HCT116 (cell line): ENCODE measurements at regions not wholly inside any gene's neighbourhood (a gene's known extent, or its start where the extent isn't known, plus 50 kb on each side); places are given as distances from the start of the nearest gene placed in this dataset.

ENCODE experiments used
- ATAC-seq: fragments of 200-7000 bp; cut with Tn5 transposase; 2 replicates; pipeline ENCODE4 v1.9.1; 2020; ENCODE audit warnings: mild to moderate bottlenecking, moderate library complexity
- BruUV-seq: library from RNA; stranded (reverse); fragments of 400-500 nt; replicated peaks from 2 replicates; lab custom pipeline; 2021; lab: Mats Ljungman, UMichigan
- CTCF ChIA-PET: fragments of 300-600 bp; sonication (Branson Sonifier 250); formaldehyde crosslinking; loops from one replicate; lab custom pipeline; 2021; ENCODE audit warnings: antibody characterized with exemption; lab: Charles Lee
- POLR2A ChIA-PET: fragments of 300-600, 350-600 bp; sonication (Branson Sonifier 250); formaldehyde crosslinking; loops from one replicate; lab custom pipeline; 2021; ENCODE audit warnings: antibody characterized with exemption; lab: Charles Lee
- RAD21 ChIA-PET, 2 experiments: fragments of 300-600 bp; sonication (Branson Sonifier 250); formaldehyde crosslinking; loops; one replicate each; lab custom pipeline; 2023; ENCODE audit warnings: low total read pairs in 2 of 2; ENCODE audit not compliant: uncharacterized antibody in 2 of 2, unreplicated experiment in 2 of 2, low non-redundant PET in 1 of 2; lab: Charles Lee
- DNase-seq: peaks from one replicate; pipeline ENCODE4 v3.0.0-alpha.2; 2010; ENCODE audit warnings: low read depth, low spot score
- H2AFZ ChIP-seq: fragments of 200-600 bp; shearing (Covaris generic), sonication (generic); 2 replicates; pipeline ENCODE4 v1.6.1; 2017; ENCODE audit warnings: low read depth, mixed run types, mixed read lengths, antibody characterized with exemption, low read length; ENCODE audit not compliant: poor library complexity, severe bottlenecking
- H3K27ac ChIP-seq: 2 replicates; pipeline ENCODE4 v1.5.1; 2012; ENCODE audit warnings: low read depth, low read length
- H3K27me3 ChIP-seq: fragments of 200-600 bp; sonication (generic); 2 replicates; pipeline ENCODE4 v1.6.1; 2016; ENCODE audit warnings: mixed run types, low read length, mixed read lengths; ENCODE audit not compliant: insufficient read depth
- H3K36me3 ChIP-seq, 2 experiments: fragments of 200-500 bp in 1 of 2; fragments of 200-600 bp in 1 of 2; sonication (Bioruptor generic) in 1 of 2; sonication (generic) in 1 of 2; 2 replicates each; pipeline versions ENCODE4 v1.5.1 to v1.6.1; 2014 to 2016; ENCODE audit warnings: low read length in 2 of 2, inconsistent platforms in 1 of 2, mixed read lengths in 1 of 2, mixed run types in 1 of 2; ENCODE audit not compliant: insufficient read depth in 2 of 2, control insufficient read depth in 1 of 2
- H3K4me1 ChIP-seq, 2 experiments: fragments of 200-600 bp in 1 of 2; sonication (generic) in 1 of 2; 2 replicates each; pipeline versions ENCODE4 v1.5.1 to v1.6.1; 2012 to 2017; ENCODE audit warnings: low read length in 2 of 2, inconsistent platforms in 1 of 2, mild to moderate bottlenecking in 1 of 2, mixed read lengths in 1 of 2, mixed run types in 1 of 2, moderate library complexity in 1 of 2; ENCODE audit not compliant: insufficient read depth in 2 of 2, control insufficient read depth in 1 of 2
- H3K4me2 ChIP-seq: fragments of 200-600 bp; sonication (generic); 2 replicates; pipeline ENCODE4 v1.6.1; 2017; ENCODE audit warnings: mixed run types, low read length, mixed read lengths
- H3K4me3 ChIP-seq, 2 experiments: fragments of 200-600 bp in 1 of 2; sonication (generic) in 1 of 2; replicated peaks in 1 of 2; 2 replicates each; pipeline ENCODE4 v1.5.1; 2011 to 2016; ENCODE audit warnings: low read length in 2 of 2, control low read depth in 1 of 2, low read depth in 1 of 2, mild to moderate bottlenecking in 1 of 2, mixed read lengths in 1 of 2, mixed run types in 1 of 2
- H3K79me2 ChIP-seq: fragments of 200-600 bp; sonication (generic); 2 replicates; pipeline ENCODE4 v1.6.1; 2017; ENCODE audit warnings: mild to moderate bottlenecking, mixed run types, low read length, moderate library complexity, mixed read lengths; ENCODE audit not compliant: insufficient read depth
- H3K9ac ChIP-seq: fragments of 200-600 bp; sonication (generic); 2 replicates; pipeline ENCODE4 v1.6.1; 2016; ENCODE audit warnings: low read length, mixed read lengths
- H3K9me2 ChIP-seq: fragments of 200-600 bp; sonication (generic), shearing (Covaris generic); 2 replicates; pipeline ENCODE4 v1.6.1; 2017; ENCODE audit warnings: mixed run types, mild to moderate bottlenecking, moderate library complexity; ENCODE audit not compliant: insufficient read depth
- H3K9me3 ChIP-seq, 2 experiments: fragments of 200-500 bp in 1 of 2; fragments of 200-600 bp in 1 of 2; sonication (Bioruptor generic) in 1 of 2; sonication (generic) in 1 of 2; 2 replicates each; pipeline ENCODE4 v1.6.1; 2014 to 2017; ENCODE audit warnings: low read length in 2 of 2, mixed read lengths in 2 of 2, inconsistent platforms in 1 of 2, low read depth in 1 of 2, mild to moderate bottlenecking in 1 of 2, mixed run types in 1 of 2, moderate library complexity in 1 of 2; ENCODE audit not compliant: control insufficient read depth in 1 of 2, insufficient read depth in 1 of 2
- H4K20me1 ChIP-seq: fragments of 200-600 bp; sonication (generic), shearing (Covaris generic); 2 replicates; pipeline ENCODE4 v1.6.1; 2017; ENCODE audit warnings: mixed run types, mild to moderate bottlenecking, moderate library complexity; ENCODE audit not compliant: insufficient read depth
- CBX3 ChIP-seq: IDR thresholded peaks from 2 replicates; pipeline ENCODE4 v1.6.1; 2012; ENCODE audit warnings: low read depth
- CEBPB ChIP-seq: IDR thresholded peaks from 2 replicates; pipeline ENCODE4 v1.6.1; 2012; ENCODE audit warnings: low read depth
- EGR1 ChIP-seq: IDR thresholded peaks from 2 replicates; pipeline ENCODE4 v1.6.1; 2012; ENCODE audit warnings: low read depth
- EZH2 ChIP-seq: fragments of 200-600 bp; sonication (generic); IDR thresholded peaks from 2 replicates; pipeline ENCODE4 v1.6.1; 2017; ENCODE audit warnings: antibody characterized with exemption, mixed run types
- JUND ChIP-seq: IDR thresholded peaks from 2 replicates; pipeline ENCODE4 v1.6.1; 2012
- POLR2AphosphoS5 ChIP-seq: IDR thresholded peaks from 2 replicates; pipeline ENCODE4 v1.6.1; 2011; ENCODE audit warnings: mild to moderate bottlenecking, low read depth, low read length, moderate library complexity
- RAD21 ChIP-seq: IDR thresholded peaks from 2 replicates; pipeline ENCODE4 v1.6.1; 2012; ENCODE audit warnings: low read depth, mild to moderate bottlenecking
- REST ChIP-seq: IDR thresholded peaks from 2 replicates; pipeline ENCODE4 v1.6.1; 2012; ENCODE audit warnings: low read depth
- SP1 ChIP-seq: IDR thresholded peaks from 2 replicates; pipeline ENCODE4 v1.6.1; 2012; ENCODE audit warnings: low read depth
- TCF7L2 ChIP-seq: IDR thresholded peaks from 2 replicates; pipeline ENCODE4 v1.7.0; 2011; ENCODE audit warnings: borderline replicate concordance, inconsistent platforms; ENCODE audit not compliant: insufficient read depth, insufficient read length; ENCODE audit errors: extremely low read depth
- YY1 ChIP-seq: IDR thresholded peaks from 2 replicates; pipeline ENCODE4 v1.6.1; 2011; ENCODE audit warnings: low read length, low read depth, moderate library complexity, mild to moderate bottlenecking; ENCODE audit not compliant: insufficient replicate concordance; ENCODE audit errors: extremely low read depth
- ZBTB33 ChIP-seq: IDR thresholded peaks from 2 replicates; pipeline ENCODE4 v1.6.1; 2011; ENCODE audit warnings: mild to moderate bottlenecking, low read length, moderate library complexity; ENCODE audit not compliant: insufficient replicate concordance; ENCODE audit errors: extremely low read depth
- ZFX ChIP-seq: fragments of 450-650 bp; IDR thresholded peaks from 2 replicates; pipeline ENCODE4 v1.6.1; 2017
- ZNF274 ChIP-seq: fragments of 200-500 bp; sonication (Bioruptor generic); IDR thresholded peaks from 2 replicates; pipeline ENCODE4 v1.6.1; 2014; ENCODE audit warnings: mild to moderate bottlenecking, low read depth, low read length, inconsistent platforms
- intact Hi-C: fragments of 100-400 bp; cut with micrococcal nuclease; formaldehyde crosslinking; loops from 2 replicates; pipeline ENCODE4 v1.10.0; 2022
- TF ChIP-seq, protein P1 (sequence below), 3 experiments: fragments of 200-600 bp in 1 of 3; sonication (generic) in 1 of 3; IDR thresholded peaks in 2 of 3; conservative IDR thresholded peaks in 1 of 3; 2 replicates each; pipeline ENCODE4 v1.5.1; 2012 to 2017; ENCODE audit warnings: low read depth in 2 of 3, low read length in 2 of 3, antibody characterized with exemption in 1 of 3, borderline replicate concordance in 1 of 3, control low read depth in 1 of 3, mild to moderate bottlenecking in 1 of 3, mixed read lengths in 1 of 3, mixed run types in 1 of 3, moderate library complexity in 1 of 3; ENCODE audit not compliant: insufficient read depth in 1 of 3
- TF ChIP-seq, protein P2 (sequence below): IDR thresholded peaks from 2 replicates; pipeline ENCODE4 v1.6.1; 2012
- TF ChIP-seq, protein P3 (sequence below): IDR thresholded peaks from 2 replicates; pipeline ENCODE4 v1.6.1; 2012

DNA sequence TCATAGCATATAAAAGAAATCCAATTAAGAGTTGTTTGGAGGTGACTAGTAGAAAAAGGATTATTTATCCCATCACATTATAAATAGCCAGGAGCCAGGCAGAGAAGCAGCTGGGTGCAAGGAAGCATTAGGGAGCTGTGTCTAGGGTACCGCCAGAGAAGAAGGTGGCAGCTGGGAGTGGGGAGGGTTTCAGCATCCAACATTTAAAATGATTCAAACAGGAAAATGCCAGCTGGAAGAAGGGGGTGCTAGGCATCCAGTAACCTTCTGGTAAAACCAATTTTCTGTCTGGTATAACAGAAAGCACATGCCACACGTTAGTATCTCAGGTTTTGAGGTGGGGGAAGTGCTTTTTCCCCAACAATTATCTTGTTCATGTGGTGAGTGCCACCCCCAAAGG is 452.4 kb downstream of the ZEB2 start:
- Histone ChIP-seq H3K27me3 (no peaks in the 10 kb centered on the region), H3K4me2 (no peak overlapping the region), H3K4me3 (no peak overlapping the region), H3K4me1 (no peaks in the 10 kb centered on the region), H3K9ac (no peak overlapping the region), H3K36me3 (no peaks in the 10 kb centered on the region), H2AFZ (no peak overlapping the region), H3K27ac (no peak overlapping the region), H3K9me2 (no peaks in the 10 kb centered on the region; the same call in 1 of the 2 replicates), H3K79me2 (no peaks in the 10 kb centered on the region), H4K20me1 (no peaks in the 10 kb centered on the region), H3K9me3 (no peaks in the 10 kb centered on the region)
- CTCF ChIA-PET, result no interaction called here
- BruUV-seq, result no TSS peak
- POLR2A ChIA-PET, result no interaction called here
- DNase-seq (no peak), ATAC-seq (no peak)
- TF ChIP-seq, protein P1, sequence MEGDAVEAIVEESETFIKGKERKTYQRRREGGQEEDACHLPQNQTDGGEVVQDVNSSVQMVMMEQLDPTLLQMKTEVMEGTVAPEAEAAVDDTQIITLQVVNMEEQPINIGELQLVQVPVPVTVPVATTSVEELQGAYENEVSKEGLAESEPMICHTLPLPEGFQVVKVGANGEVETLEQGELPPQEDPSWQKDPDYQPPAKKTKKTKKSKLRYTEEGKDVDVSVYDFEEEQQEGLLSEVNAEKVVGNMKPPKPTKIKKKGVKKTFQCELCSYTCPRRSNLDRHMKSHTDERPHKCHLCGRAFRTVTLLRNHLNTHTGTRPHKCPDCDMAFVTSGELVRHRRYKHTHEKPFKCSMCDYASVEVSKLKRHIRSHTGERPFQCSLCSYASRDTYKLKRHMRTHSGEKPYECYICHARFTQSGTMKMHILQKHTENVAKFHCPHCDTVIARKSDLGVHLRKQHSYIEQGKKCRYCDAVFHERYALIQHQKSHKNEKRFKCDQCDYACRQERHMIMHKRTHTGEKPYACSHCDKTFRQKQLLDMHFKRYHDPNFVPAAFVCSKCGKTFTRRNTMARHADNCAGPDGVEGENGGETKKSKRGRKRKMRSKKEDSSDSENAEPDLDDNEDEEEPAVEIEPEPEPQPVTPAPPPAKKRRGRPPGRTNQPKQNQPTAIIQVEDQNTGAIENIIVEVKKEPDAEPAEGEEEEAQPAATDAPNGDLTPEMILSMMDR (IDR thresholded peaks at IDR 0.05 in 2 of 3, conservative IDR thresholded peaks at IDR 0.05 in 1 of 3; ENCODE audit: borderline replicate concordance in 1 of 3, insufficient read depth in 1 of 3, low read depth in 2 of 3, low read length in 2 of 3), result no peak
- TF ChIP-seq CBX3, result no peak
- TF ChIP-seq ZFX, result no peak
- TF ChIP-seq POLR2AphosphoS5, result no peak
- no peak for TF ChIP-seq REST
- TF ChIP-seq ZNF274, result no peak
- TF ChIP-seq EZH2, result no peak
- TF ChIP-seq SP1, result no peak
- TF ChIP-seq, protein P2, sequence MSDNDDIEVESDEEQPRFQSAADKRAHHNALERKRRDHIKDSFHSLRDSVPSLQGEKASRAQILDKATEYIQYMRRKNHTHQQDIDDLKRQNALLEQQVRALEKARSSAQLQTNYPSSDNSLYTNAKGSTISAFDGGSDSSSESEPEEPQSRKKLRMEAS, result no peak
- no peak for TF ChIP-seq EGR1
- no peak for TF ChIP-seq TCF7L2
- TF ChIP-seq, protein P3, sequence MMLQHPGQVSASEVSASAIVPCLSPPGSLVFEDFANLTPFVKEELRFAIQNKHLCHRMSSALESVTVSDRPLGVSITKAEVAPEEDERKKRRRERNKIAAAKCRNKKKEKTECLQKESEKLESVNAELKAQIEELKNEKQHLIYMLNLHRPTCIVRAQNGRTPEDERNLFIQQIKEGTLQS, result no peak
- no peak for TF ChIP-seq CEBPB
- no peak for TF ChIP-seq YY1
- no peak for TF ChIP-seq ZBTB33
- TF ChIP-seq RAD21, result no peak
- TF ChIP-seq JUND, result no peak
- RAD21 ChIA-PET, result no interaction called here
- intact Hi-C loops, result no loop called here
